Endothelial cell of umbilical vein (primary cell): ENCODE measurements at regions not wholly inside any gene's neighbourhood (a gene's known extent, or its start where the extent isn't known, plus 50 kb on each side); places are given as distances from the start of the nearest gene placed in this dataset.

Experiments used
- EZH2 ChIP-seq: IDR thresholded peaks from 2 replicates; pipeline ENCODE4 v1.6.1; 2012; ENCODE audit warnings: borderline replicate concordance, low read depth, mild to moderate bottlenecking, moderate library complexity, low read length, inconsistent platforms; ENCODE audit not compliant: severe bottlenecking
- FOS ChIP-seq: IDR thresholded peaks from 2 replicates; pipeline ENCODE4 v1.6.1; 2011; ENCODE audit warnings: mild to moderate bottlenecking, low read length, moderate library complexity, borderline replicate concordance; ENCODE audit not compliant: insufficient read depth
- JUN ChIP-seq: IDR thresholded peaks from 2 replicates; pipeline ENCODE4 v1.6.1; 2011; ENCODE audit warnings: borderline replicate concordance, low read depth; ENCODE audit not compliant: insufficient read length, insufficient read depth
- MYC ChIP-seq: IDR thresholded peaks from one replicate; pipeline ENCODE4 v1.6.1; 2011; ENCODE audit warnings: mild to moderate bottlenecking, low read depth, low read length
- POLR2A ChIP-seq: IDR thresholded peaks from 2 replicates; pipeline ENCODE4 v1.6.1; 2012; ENCODE audit warnings: low read depth, mild to moderate bottlenecking, control low read depth, low read length
- POLR2AphosphoS5 ChIP-seq: IDR thresholded peaks from 2 replicates; pipeline ENCODE4 v1.6.1; 2012; ENCODE audit warnings: low read depth, mild to moderate bottlenecking, control low read depth, low read length, moderate library complexity; ENCODE audit not compliant: insufficient read depth
- TF ChIP-seq, protein P1 (sequence below), 2 donors: IDR thresholded peaks; 1 replicate in 1 of 2; 2 replicates in 1 of 2; pipeline ENCODE4 v1.5.1; 2011; ENCODE audit warnings: low read length in 2 of 2, mild to moderate bottlenecking in 2 of 2, moderate library complexity in 2 of 2, control low read depth in 1 of 2, inconsistent platforms in 1 of 2, low read depth in 1 of 2; ENCODE audit not compliant: insufficient read depth in 1 of 2; ENCODE audit errors: extremely low read depth in 1 of 2
- TF ChIP-seq, protein P2 (sequence below): IDR thresholded peaks from 2 replicates; pipeline ENCODE4 v1.6.1; 2011; ENCODE audit not compliant: insufficient read depth, insufficient read length

DNA sequence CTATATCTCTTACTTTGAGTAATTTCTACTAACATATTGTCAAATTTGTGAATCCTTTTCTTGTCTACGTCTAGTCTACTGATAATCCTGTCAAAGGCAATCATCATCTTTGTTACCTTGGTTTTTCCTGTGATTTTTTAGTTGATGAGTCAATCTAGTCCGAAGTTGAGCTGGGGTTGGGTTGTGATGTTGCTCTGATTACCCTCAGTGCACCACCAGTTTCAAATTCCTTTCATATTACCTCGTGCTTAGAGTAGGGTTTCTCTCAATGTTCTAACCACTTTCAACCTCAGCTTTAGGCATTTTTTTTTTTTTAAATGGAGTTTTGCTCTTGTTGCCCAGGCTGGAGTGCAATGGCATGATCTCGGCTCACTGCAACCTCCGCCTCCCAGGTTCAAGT, 186.8 kb downstream of the BTG1 start:
- TF ChIP-seq EZH2 (no peak), POLR2A (no peak), POLR2AphosphoS5 (no peak), FOS (no peak), MYC (no peak), JUN (no peak)
- TF ChIP-seq, protein P1, sequence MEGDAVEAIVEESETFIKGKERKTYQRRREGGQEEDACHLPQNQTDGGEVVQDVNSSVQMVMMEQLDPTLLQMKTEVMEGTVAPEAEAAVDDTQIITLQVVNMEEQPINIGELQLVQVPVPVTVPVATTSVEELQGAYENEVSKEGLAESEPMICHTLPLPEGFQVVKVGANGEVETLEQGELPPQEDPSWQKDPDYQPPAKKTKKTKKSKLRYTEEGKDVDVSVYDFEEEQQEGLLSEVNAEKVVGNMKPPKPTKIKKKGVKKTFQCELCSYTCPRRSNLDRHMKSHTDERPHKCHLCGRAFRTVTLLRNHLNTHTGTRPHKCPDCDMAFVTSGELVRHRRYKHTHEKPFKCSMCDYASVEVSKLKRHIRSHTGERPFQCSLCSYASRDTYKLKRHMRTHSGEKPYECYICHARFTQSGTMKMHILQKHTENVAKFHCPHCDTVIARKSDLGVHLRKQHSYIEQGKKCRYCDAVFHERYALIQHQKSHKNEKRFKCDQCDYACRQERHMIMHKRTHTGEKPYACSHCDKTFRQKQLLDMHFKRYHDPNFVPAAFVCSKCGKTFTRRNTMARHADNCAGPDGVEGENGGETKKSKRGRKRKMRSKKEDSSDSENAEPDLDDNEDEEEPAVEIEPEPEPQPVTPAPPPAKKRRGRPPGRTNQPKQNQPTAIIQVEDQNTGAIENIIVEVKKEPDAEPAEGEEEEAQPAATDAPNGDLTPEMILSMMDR (IDR thresholded peaks at IDR 0.05; ENCODE audit: extremely low read depth in 1 of 2, insufficient read depth in 1 of 2, low read depth in 1 of 2, low read length in 2 of 2) = no peak
- TF ChIP-seq, protein P2, sequence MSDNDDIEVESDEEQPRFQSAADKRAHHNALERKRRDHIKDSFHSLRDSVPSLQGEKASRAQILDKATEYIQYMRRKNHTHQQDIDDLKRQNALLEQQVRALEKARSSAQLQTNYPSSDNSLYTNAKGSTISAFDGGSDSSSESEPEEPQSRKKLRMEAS = no peak
